ENCODE measurements at regions not wholly inside any gene's neighbourhood (a gene's known extent, or its start where the extent isn't known, plus 50 kb on each side); places are given as distances from the start of the nearest gene placed in this dataset.
"Not testable (repeated sequence)": the region's sequence is repeated elsewhere in the genome, so short reads cannot be mapped to it uniquely, and the experiment has no call there.

DNA sequence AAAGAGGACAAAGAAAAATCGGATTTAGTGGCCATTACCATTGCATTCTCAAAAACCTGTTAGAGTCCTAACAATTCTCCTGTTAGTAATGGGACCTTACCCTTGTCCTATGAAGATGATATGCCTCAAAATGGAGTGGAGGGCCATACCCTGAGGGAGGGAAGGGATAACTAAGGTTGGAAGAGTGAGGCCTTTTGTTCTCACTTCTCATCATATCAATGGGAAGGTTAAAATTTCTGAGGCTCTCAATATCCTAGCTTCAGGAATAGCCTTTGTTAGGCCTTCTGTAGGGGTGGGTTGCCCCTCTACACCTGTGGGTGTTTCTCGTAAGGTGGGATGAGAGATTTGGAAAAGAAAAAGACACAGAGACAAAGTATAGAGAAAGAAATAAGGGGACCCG lies 109.4 kb upstream of the SGIP1 start:
- DNase-seq (ENCODE audit: low spot score), result not testable (repeated sequence)

DNA sequence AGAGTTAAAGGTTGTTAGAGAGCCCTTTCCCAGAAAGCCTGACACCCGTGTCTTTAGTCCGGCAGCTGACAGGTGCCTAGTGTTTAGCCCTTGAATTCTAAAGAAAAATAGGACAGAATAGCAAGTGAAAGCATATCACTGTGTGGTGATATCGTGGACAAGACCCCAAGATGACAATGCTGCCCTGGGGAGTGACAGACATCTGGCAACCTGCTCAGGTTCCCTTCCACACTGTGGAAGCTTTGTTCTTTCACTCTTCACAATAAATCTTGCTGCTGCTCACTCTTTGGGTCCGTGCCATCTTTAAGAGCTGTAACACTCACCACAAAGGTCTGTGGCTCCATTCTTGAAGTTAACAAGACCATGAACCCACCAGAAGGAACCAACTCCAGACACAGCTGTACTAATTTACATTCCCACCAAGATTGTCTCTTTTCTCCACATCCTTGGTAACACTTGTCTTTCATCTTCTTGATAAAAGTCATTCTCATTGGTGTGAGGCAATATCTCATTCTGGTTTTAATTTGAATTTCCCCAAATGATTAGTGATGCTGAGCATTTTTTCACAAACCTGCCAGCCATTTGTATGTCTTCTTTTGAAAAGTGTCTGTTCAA lies 107.6 kb upstream of the SGIP1 start:
- DNase-seq (ENCODE audit: low spot score), result no peak

DNA sequence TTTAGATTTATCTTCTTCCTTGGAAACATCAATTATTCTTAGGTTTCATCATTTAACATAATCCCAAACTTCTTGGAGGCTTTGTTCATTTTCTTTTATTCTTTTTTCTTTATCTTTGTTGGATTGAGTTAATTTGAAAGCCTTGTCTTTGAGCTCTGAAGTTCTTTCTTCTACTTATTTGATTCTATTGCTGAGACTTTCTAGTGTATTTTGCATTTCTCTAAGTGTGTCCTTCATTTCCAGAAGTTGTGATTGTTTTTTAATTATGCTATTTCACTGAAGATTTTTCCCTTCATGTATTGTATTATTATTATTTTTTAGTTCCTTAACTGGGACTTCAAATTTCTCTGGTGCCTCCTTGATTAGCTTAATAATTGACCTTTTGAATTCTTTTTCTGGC lies 103.1 kb upstream of the SGIP1 start:
- not testable (repeated sequence) for DNase-seq (ENCODE audit: low spot score)

DNA sequence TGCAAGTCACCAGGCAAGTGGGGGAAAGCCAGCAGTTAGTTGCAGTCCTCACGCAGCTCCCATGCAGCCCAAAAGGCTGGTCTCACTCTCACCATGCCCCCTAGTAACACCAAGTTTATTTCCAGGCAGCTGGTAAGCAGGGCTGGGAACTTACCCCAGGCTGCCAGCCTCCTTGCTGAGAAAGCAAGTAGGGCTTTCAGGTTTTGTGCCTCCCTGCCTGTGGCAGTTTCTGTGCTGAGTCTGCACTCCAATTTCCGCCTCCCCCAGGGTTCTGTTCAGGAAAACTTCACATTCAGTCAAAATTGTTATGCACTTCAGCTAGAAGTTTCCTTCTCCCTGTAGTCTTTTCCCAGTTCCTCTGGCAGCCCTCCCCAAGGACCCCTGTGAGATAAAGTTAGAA lies 102.0 kb upstream of the SGIP1 start:
- no peak for DNase-seq (ENCODE audit: low spot score)

DNA sequence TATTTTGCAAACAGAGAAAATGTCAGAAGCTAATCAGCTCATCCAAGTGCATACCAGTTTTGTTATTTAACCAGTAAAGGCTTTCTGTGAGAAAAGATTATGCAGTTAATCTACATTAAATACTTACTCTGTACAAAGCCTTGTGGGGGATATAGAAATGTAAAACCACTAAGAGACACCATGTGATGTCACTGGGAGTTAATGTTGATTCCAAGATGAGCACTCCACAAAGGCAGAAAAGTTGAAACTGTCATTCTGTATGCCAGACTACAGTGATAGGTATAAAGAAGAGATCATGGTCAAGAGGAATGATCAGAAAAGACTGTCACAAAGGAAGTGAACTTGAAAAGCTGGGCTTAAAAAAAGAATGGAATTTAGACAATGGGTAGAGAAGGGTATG lies 100.3 kb upstream of the SGIP1 start:
- DNase-seq (ENCODE audit: low spot score), result no peak

DNA sequence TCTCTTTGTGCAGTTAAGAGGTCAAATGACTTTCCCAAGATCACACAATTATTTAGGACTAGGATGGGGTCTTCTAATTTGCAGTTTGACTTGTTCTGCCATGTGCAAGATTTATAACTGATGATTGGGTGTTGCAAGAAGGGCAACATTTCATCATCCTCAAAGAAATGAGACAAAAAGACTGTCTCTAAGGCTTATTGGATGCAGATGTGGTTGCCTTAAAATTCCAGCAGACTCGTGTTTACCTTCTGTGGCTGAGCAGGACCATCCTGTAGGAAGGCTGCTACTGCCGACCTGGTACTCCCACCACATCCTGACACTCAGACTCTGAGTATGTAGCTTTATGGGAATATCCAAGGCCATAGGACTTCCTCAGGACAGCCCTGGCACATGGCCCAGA lies 99.9 kb upstream of the SGIP1 start:
- DNase-seq (ENCODE audit: low spot score), result no peak

DNA sequence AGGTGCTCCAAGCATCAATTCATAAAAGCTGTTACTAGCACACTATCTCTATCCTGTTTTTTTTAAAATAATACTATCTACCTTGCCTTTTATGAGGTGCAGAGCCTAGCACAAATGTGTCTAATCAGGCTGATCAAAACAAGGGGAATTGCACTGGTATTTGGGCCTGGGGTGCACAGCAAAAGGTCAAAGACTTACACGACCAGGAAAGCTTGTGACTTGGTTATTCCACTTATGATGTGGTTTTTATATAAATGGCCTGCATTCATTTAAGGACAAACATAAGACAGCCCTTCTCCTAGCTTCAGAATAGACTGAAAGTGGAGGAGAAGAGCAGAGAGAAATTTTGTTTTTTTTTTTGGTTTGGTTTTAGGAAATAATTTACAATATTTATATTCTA lies 98.4 kb upstream of the SGIP1 start:
- DNase-seq (ENCODE audit: low spot score), result no peak

DNA sequence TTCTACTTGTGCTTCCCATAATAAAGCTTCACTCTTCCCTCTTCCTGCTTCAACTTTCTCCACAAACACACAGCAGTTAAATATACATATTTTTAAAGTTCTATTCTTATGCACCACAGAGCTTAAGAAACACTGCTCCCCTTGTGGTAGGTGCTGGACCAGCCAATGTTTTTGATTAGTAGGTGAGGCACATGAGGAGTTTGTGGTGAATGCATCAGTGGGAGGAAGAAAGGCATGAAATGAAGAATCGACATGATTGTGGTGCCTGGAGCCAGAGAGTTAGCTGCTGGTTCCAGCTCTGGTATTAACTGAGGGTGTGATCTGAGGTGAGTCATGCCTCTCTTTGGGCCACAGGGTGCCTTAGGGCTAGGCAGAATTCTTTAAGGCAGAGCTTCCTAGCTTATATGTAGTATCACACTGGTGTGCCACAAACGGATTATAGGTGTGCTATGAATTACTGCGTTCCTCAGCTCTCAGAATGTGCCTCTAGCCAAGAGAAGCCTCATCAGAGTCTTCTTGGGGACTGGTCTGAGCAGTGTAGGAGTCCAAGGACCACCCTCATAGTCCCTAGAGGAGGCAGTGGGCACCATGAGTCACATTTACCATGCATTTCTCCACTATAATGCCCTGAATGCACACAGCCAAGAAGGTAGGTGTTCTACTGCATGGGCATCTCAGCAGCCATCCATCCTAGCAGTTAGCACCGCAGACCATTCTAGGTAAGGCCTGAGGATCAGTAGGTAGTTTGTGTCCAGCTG lies 97.4 kb upstream of the SGIP1 start:
- no peak for DNase-seq (ENCODE audit: low spot score)

DNA sequence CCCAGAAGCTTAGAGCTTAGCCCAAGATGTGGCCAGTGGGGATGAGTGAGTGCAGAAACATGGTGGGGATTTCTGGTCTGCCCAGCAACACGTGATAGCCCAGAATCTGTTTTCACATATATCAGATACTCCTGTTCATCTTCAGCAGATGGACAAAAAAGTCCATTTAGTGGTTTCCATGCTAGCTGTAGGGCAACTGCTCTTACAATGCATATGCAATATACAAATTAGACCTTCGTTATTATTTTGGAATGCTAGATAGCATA lies 96.9 kb upstream of the SGIP1 start:
- DNase-seq (ENCODE audit: low spot score), result no peak

DNA sequence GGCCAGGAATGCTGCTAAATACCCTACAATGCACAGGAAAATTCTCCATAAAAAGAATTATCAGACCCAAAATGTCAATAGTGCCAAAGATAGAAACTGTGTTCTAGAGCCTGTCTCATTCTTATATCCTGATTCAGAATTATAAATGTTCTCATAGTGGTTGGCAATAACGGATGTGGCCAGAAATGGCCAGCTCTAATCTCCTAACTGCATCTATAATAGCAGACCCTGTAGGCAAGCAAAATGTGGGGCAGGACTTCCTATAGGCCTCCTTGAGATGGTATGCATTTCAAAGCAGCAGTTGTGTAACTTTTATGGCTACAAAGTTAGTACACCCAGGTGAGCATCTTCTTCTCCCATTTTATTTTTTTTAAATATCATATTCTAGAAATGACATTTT lies 95.9 kb upstream of the SGIP1 start:
- DNase-seq (ENCODE audit: low spot score), result no peak

DNA sequence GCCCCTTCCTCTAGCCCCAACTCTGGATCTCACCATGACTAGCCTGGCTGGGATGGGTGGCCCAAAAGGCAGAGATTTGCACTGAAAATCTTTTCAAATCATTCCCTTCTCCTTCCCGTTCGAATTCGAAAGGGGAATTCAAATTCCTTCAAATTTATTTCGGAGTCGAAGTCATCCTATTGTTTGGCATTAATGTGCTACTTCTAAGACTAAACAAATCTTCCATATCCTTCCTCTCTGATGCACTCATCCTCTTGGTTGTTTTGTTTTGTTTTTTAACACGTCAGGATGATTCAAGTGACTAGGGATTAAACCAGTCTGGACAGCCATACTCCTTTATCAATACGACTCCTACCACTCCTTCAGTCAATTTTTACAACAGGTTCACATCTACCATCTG lies 95.5 kb upstream of the SGIP1 start:
- peak; percentile 79 for DNase-seq (ENCODE audit: low spot score)

DNA sequence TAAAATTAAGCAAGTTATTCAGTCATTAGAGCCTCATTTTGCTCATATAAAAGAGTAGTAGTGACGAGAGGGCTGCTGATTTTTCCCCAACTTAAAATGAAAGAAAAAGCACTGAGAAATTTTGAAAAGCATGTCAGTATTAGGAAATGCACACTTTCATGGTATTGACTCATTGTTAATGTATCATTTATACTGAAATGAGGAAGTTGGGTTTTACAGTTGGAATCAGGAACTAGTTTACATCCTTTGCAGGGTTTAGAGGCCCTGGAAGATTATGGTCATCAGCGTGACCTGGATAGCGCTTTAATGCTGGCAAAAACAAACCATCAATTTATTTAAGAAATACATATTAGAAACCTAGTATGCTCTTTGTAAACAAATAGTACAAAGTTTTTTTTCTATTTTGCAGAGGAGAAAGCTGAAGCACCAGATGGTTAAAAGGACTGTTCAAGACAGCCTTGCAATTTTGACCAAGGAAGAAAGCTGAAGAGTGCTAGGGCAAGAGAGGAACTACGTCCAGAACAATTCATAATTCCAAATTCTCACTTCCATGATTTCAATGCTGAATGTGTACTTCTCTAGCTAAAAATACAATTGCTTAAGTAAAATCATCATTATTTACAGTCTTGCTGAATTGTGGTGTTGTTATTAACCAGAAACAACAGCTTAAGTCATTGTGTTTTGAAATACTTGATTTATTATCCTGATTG lies 94.8 kb upstream of the SGIP1 start:
- DNase-seq (ENCODE audit: low spot score), result peak; percentile 61

DNA sequence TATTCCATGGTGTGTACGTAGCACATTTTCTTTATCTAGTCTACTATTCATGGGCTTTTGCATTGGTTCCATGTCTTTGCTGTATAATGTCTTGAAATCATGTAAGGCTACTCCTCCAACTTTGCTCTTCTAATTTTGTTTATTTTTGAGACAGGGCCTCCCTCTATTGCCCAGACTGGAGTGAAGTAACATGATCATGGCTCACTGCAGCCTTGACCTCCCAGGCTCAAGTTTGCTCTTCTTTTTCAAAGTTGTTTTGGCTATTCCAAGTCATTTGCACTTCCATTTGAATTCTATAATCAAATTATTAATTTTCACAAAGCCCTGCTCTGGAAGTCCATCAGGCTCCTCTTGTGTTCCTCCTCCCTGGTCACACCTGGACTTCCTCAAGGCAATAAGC lies 90.2 kb upstream of the SGIP1 start:
- no peak for DNase-seq (ENCODE audit: low spot score)

DNA sequence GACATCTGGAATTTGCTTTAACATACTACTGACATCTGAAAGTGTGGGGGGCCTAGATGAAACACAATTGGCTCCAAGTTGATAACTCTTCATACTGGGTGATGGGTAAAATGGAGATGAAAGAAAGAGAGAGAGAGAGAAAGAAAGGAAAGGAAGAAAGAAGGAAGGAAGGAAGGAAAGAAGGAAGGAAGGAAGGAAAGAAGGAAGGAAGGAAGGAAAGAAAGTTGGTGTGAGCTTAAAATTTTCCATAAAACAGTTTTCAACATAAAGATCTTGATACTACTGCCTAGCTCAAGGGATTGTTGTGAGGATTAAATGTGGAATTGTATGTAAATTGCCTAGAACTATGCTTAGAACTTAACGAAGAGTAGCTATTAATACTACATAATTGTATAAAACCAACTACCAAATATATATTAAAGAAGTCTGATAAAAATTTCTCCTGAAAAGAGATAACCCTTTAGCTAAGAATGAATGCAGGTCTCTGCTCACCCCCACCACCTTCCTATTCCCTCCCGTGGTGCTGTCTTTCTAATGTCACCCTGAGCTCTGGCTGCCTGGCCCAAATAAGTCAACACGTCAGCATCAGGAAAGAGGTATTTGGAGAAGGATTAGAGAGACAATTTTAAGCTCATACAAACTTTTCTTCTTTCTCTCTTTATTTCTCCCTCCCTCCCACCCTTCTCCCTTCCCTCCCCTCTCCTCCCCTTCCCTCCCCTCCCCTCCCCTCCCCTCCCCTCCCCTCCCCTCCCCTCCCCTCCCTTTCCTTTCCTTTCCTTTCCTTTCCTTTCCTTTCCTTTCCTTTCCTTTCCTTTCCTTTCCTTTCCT lies 89.3 kb upstream of the SGIP1 start:
- DNase-seq (ENCODE audit: low spot score), result no peak

DNA sequence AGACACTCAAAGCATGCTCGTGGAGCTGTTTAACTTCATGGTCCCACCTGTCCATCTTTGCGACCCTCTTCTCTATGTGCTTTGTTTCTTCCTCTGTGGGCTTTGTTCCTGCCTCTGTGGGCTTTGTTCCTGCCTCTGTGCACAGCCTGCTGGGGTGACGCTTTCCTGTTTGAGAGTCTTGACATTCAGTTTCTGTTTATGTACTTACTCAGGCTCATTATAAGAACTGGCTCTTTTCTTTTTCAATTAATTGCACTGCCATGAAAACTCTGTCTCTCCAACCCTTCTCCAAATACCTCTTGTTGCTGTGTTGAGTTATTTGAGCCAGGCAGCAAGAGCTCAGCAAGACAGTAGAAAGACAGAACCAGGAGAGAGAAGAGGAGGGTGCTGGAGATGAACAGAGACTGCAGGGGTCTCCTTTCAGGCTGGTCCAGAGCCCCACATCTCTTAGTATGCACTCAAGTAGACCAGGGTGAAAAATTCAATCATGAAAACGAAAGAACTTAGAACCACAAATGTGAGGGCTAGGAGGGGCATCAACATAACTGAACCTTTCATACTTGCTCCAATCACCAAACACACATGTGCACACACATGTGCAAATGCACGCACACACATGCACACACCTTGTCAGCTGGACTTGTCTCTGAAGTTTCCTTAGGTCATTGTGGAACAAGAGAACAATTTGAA lies 88.3 kb upstream of the SGIP1 start:
- peak; percentile 41 for DNase-seq (ENCODE audit: low spot score)

DNA sequence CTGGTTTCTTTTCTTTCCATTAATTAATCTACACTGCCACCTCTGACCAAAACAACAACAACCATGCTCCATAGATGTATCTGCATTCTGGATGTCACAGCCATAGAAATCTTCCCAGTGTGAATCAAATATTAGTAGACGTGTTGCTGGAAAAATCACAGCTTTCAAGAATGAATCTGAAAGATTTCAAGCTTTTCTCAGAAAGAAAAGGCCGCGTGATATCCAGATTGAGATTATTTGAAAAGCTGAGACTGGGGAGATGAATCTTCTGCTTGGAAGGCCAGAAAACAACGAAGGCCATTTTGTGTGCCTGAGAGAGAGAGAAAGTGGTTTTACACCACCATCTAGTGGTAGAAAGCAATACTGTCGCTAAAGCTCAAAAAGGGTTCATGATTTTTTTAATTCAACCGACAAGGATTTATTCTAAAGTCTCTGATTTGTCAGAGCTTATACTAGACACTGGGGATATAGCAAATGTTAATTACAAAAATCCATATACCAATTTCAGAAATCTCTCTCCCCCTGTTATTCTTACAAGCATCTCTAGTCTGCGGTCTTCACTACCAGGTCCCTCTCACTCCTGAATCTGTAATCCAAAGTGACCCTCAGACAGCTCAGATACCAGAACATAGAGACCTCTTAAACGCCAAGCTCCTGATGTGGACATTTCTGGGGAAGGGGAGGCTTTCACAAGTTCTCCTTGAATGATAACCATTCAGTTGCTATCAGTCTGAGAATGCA lies 87.5 kb upstream of the SGIP1 start:
- peak; percentile 86 for DNase-seq (ENCODE audit: low spot score)

DNA sequence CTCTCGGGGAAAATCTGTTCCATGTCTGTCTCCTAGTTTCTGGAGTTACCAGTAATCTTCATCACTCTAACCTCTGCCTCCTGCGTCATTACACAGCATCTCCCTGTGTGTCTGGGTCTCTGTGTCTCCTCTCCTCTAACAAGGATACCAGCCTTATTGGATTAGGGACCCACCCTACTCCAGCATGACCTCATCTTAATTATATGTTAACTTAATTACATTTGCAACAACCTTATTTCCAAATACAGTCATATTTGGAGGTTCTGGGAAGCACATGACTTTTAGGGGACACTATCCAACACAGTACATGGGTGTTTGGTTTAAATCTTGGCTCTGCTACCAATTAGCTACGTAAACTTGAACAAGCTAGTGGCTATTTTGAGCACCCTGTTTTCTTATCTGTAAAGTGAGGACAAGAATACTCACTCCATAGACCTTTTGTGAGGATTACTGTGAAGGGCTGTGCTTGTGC lies 83.9 kb upstream of the SGIP1 start:
- DNase-seq (ENCODE audit: low spot score), result no peak

DNA sequence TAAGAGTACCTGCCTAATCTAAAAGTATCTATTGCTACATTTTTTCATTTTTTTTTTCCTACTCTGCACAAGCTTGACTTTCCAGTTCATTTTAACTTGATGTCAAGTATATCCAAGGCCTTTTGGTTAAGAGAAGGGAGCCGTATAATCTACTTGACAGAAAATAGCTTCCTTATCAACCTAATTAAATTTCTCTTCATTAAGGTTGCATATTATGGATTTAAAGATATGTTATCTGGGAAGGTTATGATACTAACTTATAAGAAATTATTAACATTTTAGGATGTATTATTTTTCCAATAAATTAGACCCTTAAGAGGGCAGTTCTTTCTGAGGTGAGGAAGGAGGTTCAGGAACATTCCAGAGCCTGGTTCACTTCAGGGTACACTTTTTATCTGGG lies 83.1 kb upstream of the SGIP1 start:
- DNase-seq (ENCODE audit: low spot score), result no peak

DNA sequence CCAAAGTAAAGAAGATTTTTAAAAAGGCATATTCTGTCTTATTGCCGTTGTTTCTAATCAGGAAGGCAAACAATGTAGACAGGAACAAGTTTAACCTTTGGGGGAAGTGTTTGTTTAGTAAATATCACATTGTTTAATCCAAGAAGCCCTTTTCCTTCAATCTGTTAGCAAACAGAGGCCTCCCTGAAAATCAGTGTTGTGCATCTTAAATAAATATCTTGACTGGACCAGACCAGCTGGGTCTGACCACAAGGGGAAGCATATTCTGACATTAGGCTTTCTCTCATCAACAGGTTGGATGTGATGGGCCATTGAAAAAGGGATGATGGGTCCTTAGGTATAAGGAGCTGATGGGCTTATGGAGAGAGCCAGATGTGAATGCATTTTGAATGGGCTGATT lies 81.8 kb upstream of the SGIP1 start:
- DNase-seq (ENCODE audit: low spot score), result no peak

DNA sequence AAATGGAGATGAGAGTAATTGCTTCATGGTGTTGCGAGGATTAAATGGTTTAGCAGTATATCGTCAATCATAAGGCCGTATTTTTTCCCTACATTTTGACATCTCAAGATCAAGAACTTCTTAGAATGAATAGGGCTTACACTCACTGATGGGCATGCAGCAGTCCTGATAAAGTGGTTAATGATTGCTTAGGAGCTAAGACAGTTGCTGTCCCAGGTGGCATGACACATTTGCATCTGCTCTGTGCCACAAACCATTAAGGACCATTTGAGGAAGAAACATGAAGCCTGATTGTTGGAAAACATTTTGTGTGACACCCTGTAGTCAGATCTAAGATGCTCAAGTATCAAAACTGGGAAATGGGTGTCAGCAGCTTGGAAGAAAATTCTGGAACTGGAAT lies 81.0 kb upstream of the SGIP1 start:
- no peak for DNase-seq (ENCODE audit: low spot score)

DNA sequence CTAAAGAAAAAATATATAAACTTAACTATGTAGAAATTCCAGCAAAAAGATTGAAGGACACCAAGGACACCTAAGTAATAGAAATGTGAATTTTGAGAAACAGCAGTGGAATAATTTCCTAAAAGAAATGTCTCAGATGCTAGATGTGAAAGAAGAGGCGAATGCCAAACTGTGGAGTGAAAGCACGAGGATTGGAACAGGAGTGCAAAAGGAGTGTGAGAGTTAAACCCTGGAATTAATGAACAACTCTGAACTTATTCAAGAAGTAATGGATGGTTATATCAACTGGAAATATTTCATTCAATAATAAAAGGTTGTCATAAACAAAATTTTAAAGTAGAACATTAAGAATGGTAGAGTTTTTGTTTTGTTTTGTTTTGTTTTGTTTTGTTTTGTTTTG lies 78.5 kb upstream of the SGIP1 start:
- DNase-seq (ENCODE audit: low spot score), result no peak
